22Rv1 (cell line): ENCODE measurements at regions not wholly inside any gene's neighbourhood (a gene's known extent, or its start where the extent isn't known, plus 50 kb on each side); places are given as distances from the start of the nearest gene placed in this dataset.

Source experiments
- ZFX ChIP-seq: fragments of 450-650 bp; IDR thresholded peaks from 2 replicates; pipeline ENCODE4 v1.6.1; 2017; ENCODE audit warnings: antibody characterized with exemption, borderline replicate concordance
- TF ChIP-seq, protein P1 (sequence below): fragments of 450-650 bp; IDR thresholded peaks from 2 replicates; pipeline ENCODE4 v1.5.1; 2017; ENCODE audit warnings: mild to moderate bottlenecking

DNA sequence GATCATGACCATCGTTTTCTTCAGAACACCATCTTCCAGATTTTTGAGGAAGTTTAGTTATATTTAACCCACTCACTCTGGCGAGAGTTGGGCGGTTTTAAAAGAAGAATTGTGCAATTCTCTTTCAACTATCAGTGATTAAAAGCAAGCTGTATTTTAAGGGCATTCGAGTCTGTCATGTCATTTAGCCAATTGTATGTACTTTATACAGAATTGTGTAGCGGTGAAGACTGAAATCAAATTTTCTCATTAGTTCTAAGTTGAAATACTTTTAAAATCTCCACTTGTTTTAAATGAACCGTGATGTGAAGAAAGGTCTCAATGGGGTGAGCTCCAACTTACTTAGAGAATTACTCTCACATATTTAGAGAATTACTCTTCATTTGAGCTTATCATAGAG lies 214.6 kb upstream of the DTNA start:
- TF ChIP-seq, protein P1, sequence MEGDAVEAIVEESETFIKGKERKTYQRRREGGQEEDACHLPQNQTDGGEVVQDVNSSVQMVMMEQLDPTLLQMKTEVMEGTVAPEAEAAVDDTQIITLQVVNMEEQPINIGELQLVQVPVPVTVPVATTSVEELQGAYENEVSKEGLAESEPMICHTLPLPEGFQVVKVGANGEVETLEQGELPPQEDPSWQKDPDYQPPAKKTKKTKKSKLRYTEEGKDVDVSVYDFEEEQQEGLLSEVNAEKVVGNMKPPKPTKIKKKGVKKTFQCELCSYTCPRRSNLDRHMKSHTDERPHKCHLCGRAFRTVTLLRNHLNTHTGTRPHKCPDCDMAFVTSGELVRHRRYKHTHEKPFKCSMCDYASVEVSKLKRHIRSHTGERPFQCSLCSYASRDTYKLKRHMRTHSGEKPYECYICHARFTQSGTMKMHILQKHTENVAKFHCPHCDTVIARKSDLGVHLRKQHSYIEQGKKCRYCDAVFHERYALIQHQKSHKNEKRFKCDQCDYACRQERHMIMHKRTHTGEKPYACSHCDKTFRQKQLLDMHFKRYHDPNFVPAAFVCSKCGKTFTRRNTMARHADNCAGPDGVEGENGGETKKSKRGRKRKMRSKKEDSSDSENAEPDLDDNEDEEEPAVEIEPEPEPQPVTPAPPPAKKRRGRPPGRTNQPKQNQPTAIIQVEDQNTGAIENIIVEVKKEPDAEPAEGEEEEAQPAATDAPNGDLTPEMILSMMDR: no peak
- no peak for TF ChIP-seq ZFX
